HepG2 (cell line): ENCODE measurements at regions not wholly inside any gene's neighbourhood (a gene's known extent, or its start where the extent isn't known, plus 50 kb on each side); places are given as distances from the start of the nearest gene placed in this dataset.

Source experiments
- KLF11 ChIP-seq: IDR thresholded peaks from 2 replicates; pipeline ENCODE4 v1.6.1; 2016; ENCODE audit warnings: missing compliant biosample characterization
- MEIS2 ChIP-seq: sonication (generic); formaldehyde crosslinking; IDR thresholded peaks from 2 replicates; pipeline ENCODE4 v1.9.0; 2021; ENCODE audit warnings: mild to moderate bottlenecking, missing genetic modification reagents
- YEATS4 ChIP-seq: sonication (generic); formaldehyde crosslinking; IDR thresholded peaks from 2 replicates; pipeline ENCODE4 v1.4.0; 2020; ENCODE audit warnings: missing genetic modification reagents, borderline replicate concordance
- ZBTB42 ChIP-seq: sonication (generic); formaldehyde crosslinking; IDR thresholded peaks from 2 replicates; pipeline ENCODE4 v1.5.0; 2020; ENCODE audit warnings: mild to moderate bottlenecking, missing genetic modification reagents
- ZFYVE20 ChIP-seq: sonication (generic); formaldehyde crosslinking; IDR thresholded peaks from 2 replicates; pipeline ENCODE4 v1.8.0; 2023; ENCODE audit warnings: low read depth, mild to moderate bottlenecking, moderate library complexity, missing genetic modification reagents, borderline replicate concordance
- ZNF792 ChIP-seq: IDR thresholded peaks from 2 replicates; pipeline ENCODE4 v1.6.1; 2016
- TF ChIP-seq, protein P1 (sequence below): sonication (generic); formaldehyde crosslinking; IDR thresholded peaks from 2 replicates; pipeline ENCODE4 v1.9.0; 2021; ENCODE audit warnings: mild to moderate bottlenecking, missing genetic modification reagents
- TF ChIP-seq, protein P2 (sequence below): sonication (generic); formaldehyde crosslinking; IDR thresholded peaks from 2 replicates; pipeline ENCODE4 v1.5.0; 2020; ENCODE audit warnings: mild to moderate bottlenecking, low read depth, missing genetic modification reagents, borderline replicate concordance
- TF ChIP-seq, protein P3 (sequence below): IDR thresholded peaks from 2 replicates; pipeline ENCODE4 v1.6.1; 2016; ENCODE audit warnings: missing genetic modification reagents, missing compliant biosample characterization
- TF ChIP-seq, protein P4 (sequence below): sonication (generic); formaldehyde crosslinking; IDR thresholded peaks from 2 replicates; pipeline ENCODE4 v1.4.0; 2020; ENCODE audit warnings: mild to moderate bottlenecking, missing genetic modification reagents
- TF ChIP-seq, protein P5 (sequence below): sonication (generic); formaldehyde crosslinking; IDR thresholded peaks from 2 replicates; pipeline ENCODE4 v1.4.0; 2020; ENCODE audit warnings: missing genetic modification reagents
- TF ChIP-seq, protein P6 (sequence below): sonication (generic); formaldehyde crosslinking; IDR thresholded peaks from 2 replicates; pipeline ENCODE4 v1.8.1; 2023; ENCODE audit warnings: mild to moderate bottlenecking, moderate library complexity, missing genetic modification reagents
- TF ChIP-seq, protein P7 (sequence below): sonication (generic); formaldehyde crosslinking; IDR thresholded peaks from 2 replicates; pipeline ENCODE4 v1.5.0; 2020; ENCODE audit warnings: mild to moderate bottlenecking, missing genetic modification reagents, borderline replicate concordance

DNA sequence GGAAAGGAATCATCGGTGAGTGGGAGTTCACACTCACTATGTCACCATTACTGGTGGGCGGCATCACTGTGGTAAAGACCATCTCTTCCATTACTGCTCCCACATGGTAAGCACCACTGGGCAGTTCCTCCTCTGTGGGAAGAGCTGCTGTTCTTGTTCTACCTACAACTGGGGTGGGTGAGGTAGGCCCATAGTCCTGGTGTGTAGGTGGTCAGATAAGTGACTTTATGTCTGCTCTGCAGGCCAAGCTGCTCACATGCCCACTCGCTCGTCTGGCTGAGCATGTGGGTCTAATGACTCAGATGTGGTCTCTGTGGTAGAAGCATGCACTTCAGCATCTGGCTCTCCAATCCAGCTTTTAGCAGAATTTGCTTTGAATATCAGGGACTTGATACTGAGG lies 82.9 kb downstream of the TMEM215 start (continued):
- TF ChIP-seq, protein P1, sequence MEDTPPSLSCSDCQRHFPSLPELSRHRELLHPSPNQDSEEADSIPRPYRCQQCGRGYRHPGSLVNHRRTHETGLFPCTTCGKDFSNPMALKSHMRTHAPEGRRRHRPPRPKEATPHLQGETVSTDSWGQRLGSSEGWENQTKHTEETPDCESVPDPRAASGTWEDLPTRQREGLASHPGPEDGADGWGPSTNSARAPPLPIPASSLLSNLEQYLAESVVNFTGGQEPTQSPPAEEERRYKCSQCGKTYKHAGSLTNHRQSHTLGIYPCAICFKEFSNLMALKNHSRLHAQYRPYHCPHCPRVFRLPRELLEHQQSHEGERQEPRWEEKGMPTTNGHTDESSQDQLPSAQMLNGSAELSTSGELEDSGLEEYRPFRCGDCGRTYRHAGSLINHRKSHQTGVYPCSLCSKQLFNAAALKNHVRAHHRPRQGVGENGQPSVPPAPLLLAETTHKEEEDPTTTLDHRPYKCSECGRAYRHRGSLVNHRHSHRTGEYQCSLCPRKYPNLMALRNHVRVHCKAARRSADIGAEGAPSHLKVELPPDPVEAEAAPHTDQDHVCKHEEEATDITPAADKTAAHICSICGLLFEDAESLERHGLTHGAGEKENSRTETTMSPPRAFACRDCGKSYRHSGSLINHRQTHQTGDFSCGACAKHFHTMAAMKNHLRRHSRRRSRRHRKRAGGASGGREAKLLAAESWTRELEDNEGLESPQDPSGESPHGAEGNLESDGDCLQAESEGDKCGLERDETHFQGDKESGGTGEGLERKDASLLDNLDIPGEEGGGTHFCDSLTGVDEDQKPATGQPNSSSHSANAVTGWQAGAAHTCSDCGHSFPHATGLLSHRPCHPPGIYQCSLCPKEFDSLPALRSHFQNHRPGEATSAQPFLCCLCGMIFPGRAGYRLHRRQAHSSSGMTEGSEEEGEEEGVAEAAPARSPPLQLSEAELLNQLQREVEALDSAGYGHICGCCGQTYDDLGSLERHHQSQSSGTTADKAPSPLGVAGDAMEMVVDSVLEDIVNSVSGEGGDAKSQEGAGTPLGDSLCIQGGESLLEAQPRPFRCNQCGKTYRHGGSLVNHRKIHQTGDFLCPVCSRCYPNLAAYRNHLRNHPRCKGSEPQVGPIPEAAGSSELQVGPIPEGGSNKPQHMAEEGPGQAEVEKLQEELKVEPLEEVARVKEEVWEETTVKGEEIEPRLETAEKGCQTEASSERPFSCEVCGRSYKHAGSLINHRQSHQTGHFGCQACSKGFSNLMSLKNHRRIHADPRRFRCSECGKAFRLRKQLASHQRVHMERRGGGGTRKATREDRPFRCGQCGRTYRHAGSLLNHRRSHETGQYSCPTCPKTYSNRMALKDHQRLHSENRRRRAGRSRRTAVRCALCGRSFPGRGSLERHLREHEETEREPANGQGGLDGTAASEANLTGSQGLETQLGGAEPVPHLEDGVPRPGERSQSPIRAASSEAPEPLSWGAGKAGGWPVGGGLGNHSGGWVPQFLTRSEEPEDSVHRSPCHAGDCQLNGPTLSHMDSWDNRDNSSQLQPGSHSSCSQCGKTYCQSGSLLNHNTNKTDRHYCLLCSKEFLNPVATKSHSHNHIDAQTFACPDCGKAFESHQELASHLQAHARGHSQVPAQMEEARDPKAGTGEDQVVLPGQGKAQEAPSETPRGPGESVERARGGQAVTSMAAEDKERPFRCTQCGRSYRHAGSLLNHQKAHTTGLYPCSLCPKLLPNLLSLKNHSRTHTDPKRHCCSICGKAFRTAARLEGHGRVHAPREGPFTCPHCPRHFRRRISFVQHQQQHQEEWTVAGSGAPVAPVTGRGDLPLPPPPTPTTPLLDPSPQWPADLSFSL (CRISPR knock-in tag), result no peak
- no peak for TF ChIP-seq ZBTB42 (CRISPR knock-in tag)
- TF ChIP-seq, protein P2, sequence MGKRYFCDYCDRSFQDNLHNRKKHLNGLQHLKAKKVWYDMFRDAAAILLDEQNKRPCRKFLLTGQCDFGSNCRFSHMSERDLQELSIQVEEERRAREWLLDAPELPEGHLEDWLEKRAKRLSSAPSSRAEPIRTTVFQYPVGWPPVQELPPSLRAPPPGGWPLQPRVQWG (CRISPR knock-in tag), result no peak
- TF ChIP-seq, protein P3, sequence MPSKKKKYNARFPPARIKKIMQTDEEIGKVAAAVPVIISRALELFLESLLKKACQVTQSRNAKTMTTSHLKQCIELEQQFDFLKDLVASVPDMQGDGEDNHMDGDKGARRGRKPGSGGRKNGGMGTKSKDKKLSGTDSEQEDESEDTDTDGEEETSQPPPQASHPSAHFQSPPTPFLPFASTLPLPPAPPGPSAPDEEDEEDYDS (CRISPR knock-in tag), result no peak
- no peak for TF ChIP-seq ZNF792 (CRISPR knock-in tag)
- no peak for TF ChIP-seq YEATS4
- TF ChIP-seq, protein P4, sequence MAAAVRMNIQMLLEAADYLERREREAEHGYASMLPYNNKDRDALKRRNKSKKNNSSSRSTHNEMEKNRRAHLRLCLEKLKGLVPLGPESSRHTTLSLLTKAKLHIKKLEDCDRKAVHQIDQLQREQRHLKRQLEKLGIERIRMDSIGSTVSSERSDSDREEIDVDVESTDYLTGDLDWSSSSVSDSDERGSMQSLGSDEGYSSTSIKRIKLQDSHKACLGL, result no peak
- TF ChIP-seq, protein P5, sequence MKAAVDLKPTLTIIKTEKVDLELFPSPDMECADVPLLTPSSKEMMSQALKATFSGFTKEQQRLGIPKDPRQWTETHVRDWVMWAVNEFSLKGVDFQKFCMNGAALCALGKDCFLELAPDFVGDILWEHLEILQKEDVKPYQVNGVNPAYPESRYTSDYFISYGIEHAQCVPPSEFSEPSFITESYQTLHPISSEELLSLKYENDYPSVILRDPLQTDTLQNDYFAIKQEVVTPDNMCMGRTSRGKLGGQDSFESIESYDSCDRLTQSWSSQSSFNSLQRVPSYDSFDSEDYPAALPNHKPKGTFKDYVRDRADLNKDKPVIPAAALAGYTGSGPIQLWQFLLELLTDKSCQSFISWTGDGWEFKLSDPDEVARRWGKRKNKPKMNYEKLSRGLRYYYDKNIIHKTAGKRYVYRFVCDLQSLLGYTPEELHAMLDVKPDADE, result no peak
- TF ChIP-seq, protein P6, sequence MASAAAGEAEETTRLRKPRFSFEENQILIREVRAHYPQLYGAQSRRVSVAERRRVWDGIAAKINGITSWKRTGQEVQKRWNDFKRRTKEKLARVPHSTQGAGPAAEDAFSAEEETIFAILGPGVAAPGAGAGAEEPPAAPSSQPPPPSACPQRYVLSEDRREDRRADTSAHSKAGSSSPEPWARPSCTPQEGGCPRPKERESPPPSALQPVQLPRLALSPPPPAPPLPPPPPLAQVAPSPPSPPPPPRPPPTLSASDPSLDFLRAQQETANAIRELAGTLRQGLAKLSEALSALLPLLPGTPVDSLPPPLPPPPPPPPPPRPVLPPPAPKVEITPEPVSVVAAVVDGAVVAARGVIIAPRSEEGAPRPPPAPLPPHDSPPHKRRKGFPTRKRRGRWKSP (CRISPR knock-in tag), result no peak
- TF ChIP-seq, protein P7, sequence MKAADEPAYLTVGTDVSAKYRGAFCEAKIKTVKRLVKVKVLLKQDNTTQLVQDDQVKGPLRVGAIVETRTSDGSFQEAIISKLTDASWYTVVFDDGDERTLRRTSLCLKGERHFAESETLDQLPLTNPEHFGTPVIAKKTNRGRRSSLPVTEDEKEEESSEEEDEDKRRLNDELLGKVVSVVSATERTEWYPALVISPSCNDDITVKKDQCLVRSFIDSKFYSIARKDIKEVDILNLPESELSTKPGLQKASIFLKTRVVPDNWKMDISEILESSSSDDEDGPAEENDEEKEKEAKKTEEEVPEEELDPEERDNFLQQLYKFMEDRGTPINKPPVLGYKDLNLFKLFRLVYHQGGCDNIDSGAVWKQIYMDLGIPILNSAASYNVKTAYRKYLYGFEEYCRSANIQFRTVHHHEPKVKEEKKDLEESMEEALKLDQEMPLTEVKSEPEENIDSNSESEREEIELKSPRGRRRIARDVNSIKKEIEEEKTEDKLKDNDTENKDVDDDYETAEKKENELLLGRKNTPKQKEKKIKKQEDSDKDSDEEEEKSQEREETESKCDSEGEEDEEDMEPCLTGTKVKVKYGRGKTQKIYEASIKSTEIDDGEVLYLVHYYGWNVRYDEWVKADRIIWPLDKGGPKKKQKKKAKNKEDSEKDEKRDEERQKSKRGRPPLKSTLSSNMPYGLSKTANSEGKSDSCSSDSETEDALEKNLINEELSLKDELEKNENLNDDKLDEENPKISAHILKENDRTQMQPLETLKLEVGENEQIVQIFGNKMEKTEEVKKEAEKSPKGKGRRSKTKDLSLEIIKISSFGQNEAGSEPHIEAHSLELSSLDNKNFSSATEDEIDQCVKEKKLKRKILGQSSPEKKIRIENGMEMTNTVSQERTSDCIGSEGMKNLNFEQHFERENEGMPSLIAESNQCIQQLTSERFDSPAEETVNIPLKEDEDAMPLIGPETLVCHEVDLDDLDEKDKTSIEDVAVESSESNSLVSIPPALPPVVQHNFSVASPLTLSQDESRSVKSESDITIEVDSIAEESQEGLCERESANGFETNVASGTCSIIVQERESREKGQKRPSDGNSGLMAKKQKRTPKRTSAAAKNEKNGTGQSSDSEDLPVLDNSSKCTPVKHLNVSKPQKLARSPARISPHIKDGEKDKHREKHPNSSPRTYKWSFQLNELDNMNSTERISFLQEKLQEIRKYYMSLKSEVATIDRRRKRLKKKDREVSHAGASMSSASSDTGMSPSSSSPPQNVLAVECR (CRISPR knock-in tag), result no peak
- no peak for TF ChIP-seq ZFYVE20 (CRISPR knock-in tag)
- TF ChIP-seq KLF11 (CRISPR knock-in tag), result no peak
- TF ChIP-seq MEIS2 (CRISPR knock-in tag), result no peak
